GM18517 (cell line): ENCODE measurements at regions not wholly inside any gene's neighbourhood (a gene's known extent, or its start where the extent isn't known, plus 50 kb on each side); places are given as distances from the start of the nearest gene placed in this dataset.

Source experiments
- ATAC-seq: cut with Tn5 transposase; IDR thresholded peaks from one replicate; pipeline ENCODE4 v1.9.1; 2021; ENCODE audit warnings: mild to moderate bottlenecking, moderate library complexity; ENCODE audit not compliant: unreplicated experiment

- ATAC-seq, result no peak
Observed at GRCh38 chr7:46229409-46229808, 308.3 kb upstream of the IGFBP3 start.

- ATAC-seq, result no peak
Observed at GRCh38 chr7:46226860-46227259, 305.8 kb upstream of the IGFBP3 start.

GRCh38 chr7:46224363-46224762, 303.3 kb upstream of the IGFBP3 start:
- no peak for ATAC-seq

DNA sequence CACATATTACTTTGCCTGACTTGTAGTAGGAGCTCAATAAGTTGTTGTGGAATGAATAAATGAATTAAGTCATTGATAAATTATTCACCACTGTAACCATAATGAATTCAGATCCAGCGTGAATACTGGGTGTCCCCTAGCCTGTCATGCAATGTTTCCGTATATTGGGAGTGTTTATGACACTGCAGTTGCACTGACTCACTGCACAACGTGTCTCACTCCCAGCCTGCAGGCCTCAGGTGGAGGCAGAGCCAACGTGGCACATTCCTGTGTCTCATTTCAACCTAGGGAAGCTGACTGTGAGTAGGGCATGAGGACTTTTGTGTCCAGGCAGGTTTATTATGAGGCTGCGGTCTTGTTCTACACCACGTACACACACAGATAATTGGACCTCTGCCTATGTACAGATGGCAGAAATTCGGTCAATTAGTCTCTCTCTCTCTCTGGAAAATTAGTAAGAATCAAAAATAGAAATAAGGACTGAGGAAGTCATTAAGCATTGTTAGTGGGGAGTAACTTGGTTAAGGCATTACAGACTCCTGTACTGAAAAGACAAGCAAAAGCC, 299.1 kb upstream of the IGFBP3 start:
- no peak for ATAC-seq

DNA sequence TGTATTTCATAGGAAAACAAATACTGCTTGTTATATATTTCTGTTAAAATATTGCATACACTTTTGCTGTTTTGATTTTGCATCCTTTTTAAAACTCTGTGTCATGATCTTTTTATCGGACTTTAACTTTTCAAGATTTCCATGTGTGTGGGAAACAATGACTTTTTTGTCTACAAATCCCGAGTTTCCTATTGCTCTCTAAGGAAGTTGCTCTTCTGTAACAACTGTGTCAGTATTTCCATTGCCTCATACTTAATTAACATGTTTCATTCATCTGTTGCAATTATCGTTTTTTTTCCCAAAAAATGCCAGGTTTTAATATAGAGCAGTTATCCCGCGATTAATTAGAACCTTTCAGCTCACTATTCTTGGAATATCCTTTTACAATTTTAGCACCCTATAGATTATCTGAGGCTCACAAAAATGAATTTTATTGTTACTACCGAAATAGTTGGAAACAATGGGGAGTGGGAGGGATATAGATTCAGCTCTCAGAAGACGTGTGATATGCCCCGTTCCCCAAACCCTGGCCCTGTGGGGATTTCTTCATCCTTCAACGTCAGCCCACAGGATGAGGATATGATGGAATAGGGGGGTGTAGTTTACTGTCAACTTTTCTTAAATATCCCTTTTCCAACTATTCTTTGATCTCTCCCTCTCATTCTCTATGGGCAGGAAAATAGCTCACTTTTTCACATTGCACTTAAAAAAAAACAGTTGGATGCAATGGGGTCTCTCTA, 297.6 kb upstream of the IGFBP3 start:
- ATAC-seq, result no peak

DNA sequence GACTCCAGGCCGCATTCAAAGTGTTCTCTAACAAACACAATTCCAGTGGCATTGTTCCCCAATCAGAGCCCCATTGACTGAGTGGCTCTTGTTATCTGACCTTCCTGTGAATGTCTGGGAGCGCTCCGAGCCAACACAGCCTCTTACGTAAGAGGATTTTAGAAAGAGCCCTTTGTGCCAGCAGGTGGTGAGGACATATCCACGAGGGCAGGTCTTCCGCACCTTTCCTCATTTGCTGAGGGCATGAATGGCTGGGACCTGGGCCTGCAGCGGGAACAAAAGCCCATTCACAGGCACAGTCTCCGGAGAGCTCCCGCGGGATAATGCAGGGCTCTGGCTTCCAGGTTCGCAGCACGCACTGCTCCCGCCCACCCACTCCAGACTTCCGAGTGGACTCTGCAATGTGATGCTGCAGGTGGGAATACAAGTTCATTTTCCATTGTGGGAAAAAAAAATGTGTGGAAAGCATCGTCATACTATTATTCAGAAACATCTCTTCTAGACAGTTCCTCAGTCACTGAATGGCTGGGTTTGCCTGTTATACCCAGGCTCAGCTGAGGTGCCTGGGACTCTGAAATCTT, 295.0 kb upstream of the IGFBP3 start:
- ATAC-seq, result no peak

DNA sequence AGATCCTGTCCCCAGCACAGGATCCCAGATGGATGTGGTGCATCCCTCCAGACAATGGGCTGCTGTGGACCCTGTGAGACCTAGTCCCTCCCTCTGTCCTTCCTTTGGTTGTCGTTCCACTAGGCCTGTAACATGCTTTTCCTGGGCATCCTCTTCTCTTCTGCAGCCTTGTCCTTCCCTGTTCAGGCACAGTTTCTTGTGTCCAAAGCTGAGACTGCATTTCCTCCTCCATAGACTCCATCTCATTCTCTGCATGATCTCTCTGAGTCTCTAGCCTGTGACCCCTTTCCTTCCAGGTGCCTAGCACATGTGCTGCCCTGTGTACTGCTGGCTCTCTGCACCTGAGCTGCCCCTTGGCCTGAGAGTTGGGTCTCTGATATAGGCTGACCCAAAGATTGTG, 293.5 kb upstream of the IGFBP3 start:
- ATAC-seq, result no peak

GRCh38 chr7:46213154-46213537, 292.1 kb upstream of the IGFBP3 start:
- ATAC-seq, result no peak

DNA sequence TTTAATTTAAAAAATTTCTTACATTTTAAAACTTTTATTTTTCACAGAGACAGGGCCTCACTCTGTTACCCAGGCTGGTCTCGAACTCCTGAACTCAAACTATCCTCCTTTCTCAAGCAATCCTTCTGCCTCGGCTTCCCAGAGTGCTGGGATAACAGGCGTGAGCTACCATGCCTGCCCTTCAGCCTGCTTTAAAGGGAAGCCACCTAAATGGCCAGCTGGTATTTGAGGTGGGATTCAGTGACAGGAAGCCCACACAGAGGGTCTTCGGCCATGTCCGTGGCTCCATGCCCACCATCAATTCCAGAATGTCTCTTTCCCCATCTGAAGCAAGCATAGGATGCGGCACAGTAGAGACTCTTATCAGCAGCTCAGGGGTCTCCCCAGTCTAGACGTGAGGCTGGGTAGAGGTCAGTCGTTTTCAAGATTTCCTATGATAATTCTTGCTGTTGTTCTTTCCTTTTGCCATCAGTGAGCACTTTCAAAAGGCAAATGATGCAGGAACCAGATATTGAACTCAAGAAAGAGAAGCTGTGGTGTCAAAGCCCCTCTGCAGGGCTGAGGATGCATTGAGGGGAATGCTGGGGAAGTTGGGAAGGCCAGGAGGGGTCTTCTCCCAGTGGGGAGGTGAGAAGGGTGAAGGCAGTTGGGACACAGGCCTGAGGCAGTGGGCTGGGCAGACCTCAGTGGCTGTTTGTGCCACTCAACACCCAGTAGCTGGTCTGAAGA, 291.5 kb upstream of the IGFBP3 start:
- ATAC-seq, result no peak

GRCh38 chr7:46210467-46210866, 289.4 kb upstream of the IGFBP3 start:
- no peak for ATAC-seq

GRCh38 chr7:46209611-46210388, 288.7 kb upstream of the IGFBP3 start:
- ATAC-seq, result no peak

DNA sequence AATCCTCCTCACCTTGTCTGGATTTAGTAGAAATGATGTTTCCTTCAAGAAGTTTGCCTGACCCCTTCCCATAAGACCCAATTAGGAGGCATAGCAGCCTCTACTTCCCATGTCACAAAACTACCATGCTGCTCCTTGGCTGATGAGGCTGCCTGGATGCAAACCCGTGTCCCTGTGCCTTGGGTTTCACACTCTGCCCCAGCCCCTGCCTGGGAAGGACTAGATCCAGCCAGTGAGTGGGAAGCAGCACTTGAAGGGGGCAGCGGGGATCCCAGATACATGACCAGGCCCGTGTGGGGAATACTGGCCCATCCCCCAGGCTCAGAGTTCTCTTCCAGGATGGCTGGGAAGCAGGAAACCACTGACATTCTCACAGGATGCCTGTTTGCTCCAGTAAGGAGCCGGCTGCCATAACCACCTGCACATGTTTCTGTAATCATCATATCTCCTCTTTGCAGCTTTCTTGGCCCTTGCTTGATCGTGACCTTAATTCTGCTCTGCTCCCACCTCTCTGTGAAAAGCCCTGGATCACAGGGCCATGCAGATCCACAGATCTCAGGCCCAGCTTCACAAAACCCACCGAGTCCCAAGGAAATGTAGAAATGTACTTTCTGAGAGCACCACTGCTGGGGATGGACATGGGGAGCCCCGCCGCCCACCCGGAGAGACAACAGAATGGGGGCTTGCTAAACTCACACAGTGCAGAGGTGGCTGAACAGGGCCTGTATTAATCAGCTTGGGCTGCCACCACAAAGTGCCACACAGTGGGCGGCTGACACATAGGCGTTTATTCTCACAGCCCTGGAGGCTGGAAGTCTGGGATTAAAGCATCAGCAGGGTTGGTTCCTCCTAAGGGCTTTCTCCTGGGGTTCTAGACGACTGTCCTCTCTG, 287.8 kb upstream of the IGFBP3 start:
- ATAC-seq, result no peak

GRCh38 chr7:46207931-46208634, 287.0 kb upstream of the IGFBP3 start:
- ATAC-seq, result no peak

- no peak for ATAC-seq
Observed at GRCh38 chr7:46206476-46207060, 285.5 kb upstream of the IGFBP3 start.

- ATAC-seq, result no peak
Observed at GRCh38 chr7:46205478-46205877, 284.4 kb upstream of the IGFBP3 start.

DNA sequence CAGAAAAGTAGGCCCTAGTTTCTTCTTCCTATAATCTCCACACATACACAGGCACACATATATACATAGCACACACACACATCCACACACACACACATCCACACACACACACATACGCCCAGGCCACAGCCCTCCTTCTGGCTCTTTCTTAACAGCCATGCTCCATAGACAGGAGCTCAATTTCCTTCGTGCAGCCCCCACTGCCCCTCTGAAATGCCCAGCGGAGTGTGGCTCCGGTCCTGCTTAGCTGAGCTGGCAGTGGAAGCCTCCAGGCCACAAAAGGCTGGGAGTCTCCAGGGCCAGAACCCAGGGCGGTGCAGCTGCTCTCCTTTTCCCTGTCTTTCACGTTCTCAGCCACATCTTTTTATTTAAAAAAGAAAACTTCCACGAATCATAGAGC, 282.9 kb upstream of the IGFBP3 start:
- ATAC-seq, result no peak

DNA sequence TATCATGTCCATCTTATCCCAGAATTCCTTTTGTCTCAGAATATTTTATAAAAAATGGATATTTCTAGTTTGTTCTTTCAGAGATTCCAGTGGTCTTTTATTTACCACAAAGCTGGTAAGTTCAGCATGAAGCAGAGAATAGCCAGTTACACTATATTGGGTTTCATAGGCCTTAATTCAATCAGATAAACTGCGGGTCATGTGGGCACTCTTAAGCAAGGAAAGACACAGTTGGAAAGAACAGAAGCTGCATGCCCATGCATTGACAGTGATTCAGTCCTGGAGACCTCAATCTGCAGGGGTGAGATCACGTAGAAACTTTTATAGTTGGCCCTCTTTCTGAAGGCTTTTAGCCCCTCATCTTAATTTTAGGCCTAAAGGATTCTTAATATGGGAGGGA, 281.3 kb upstream of the IGFBP3 start:
- no peak for ATAC-seq

GRCh38 chr7:46201961-46202360, 280.9 kb upstream of the IGFBP3 start:
- ATAC-seq, result no peak

GRCh38 chr7:46198701-46199100, 277.6 kb upstream of the IGFBP3 start:
- ATAC-seq, result no peak
